Activated CD8-positive, alpha-beta T cell treated with anti-CD3 and anti-CD28 coated beads for 36 hours (primary cell): ENCODE measurements at regions not wholly inside any gene's neighbourhood (a gene's known extent, or its start where the extent isn't known, plus 50 kb on each side); places are given as distances from the start of the nearest gene placed in this dataset.

ENCODE experiments used
- ATAC-seq: fragments of 200-7000 bp; cut with Tn5 transposase; one replicate; pipeline ENCODE4 v1.10.0; 2021; ENCODE audit warnings: mild to moderate bottlenecking, moderate library complexity
- CTCF ChIA-PET: fragments of 350-600 bp; sonication (Branson Sonifier 250); formaldehyde crosslinking; loops from one replicate; lab custom pipeline; 2021; ENCODE audit warnings: antibody characterized with exemption; lab: Charles Lee
- POLR2A ChIA-PET: fragments of 350-600 bp; sonication (Branson Sonifier 250); formaldehyde crosslinking; loops from one replicate; lab custom pipeline; 2021; ENCODE audit warnings: antibody characterized with exemption; lab: Charles Lee
- DNase-seq: peaks from one replicate; pipeline ENCODE4 v3.0.0-alpha.2; 2020
- H3K27ac Mint-ChIP-seq: one replicate; pipeline ENCODE4 v1.8.0; 2021; ENCODE audit warnings: mild to moderate bottlenecking, mixed read lengths
- H3K27me3 Mint-ChIP-seq: one replicate; pipeline ENCODE4 v1.8.0; 2021; ENCODE audit warnings: mixed read lengths
- H3K36me3 Mint-ChIP-seq: one replicate; pipeline ENCODE4 v1.8.0; 2021; ENCODE audit warnings: low read depth, mixed read lengths
- H3K4me1 Mint-ChIP-seq: one replicate; pipeline ENCODE4 v1.8.0; 2021; ENCODE audit warnings: low read depth, mixed read lengths
- H3K4me3 Mint-ChIP-seq: one replicate; pipeline ENCODE4 v1.8.0; 2021; ENCODE audit warnings: mild to moderate bottlenecking, moderate library complexity, mixed read lengths
- H3K9me3 Mint-ChIP-seq: one replicate; pipeline ENCODE4 v1.8.0; 2021; ENCODE audit warnings: mixed read lengths
- CTCF ChIP-seq: fragments of 200-600 bp; IDR thresholded peaks from one replicate; pipeline ENCODE4 v1.8.0; 2022; ENCODE audit warnings: antibody characterized with exemption, mild to moderate bottlenecking
- intact Hi-C: fragments of 100-400 bp; cut with micrococcal nuclease; formaldehyde crosslinking; loops from one replicate; pipeline ENCODE4 v1.10.0; 2022

- CTCF ChIA-PET: no interaction called here
- no peaks in the 10 kb centered on the region for H3K9me3 Mint-ChIP-seq
These were observed 338.8 kb downstream of the CYRIA start for GRCh38 chr2:16326711-16327300.

GRCh38 chr2:16325976-16326510 is 339.6 kb downstream of the CYRIA start:
- no peaks in the 10 kb centered on the region for H3K36me3 Mint-ChIP-seq
- H3K27ac Mint-ChIP-seq: no peak overlapping the region
- ATAC-seq: no peak
- H3K4me3 Mint-ChIP-seq: no peak overlapping the region
- no peaks in the 10 kb centered on the region for H3K9me3 Mint-ChIP-seq
- CTCF ChIA-PET: no interaction called here
- no peaks in the 10 kb centered on the region for H3K4me1 Mint-ChIP-seq
- TF ChIP-seq CTCF: no peak
- intact Hi-C loops: no loop called here
- no peaks in the 10 kb centered on the region for H3K27me3 Mint-ChIP-seq
- no peak for DNase-seq
- POLR2A ChIA-PET: interaction anchor here (0.6 kb wide), 1 partner anchor 63 kb away, joined by 3 read pairs; no protein-coding TSS in a partner anchor

More at GRCh38 chr2:16326711-16327300, 338.8 kb downstream of the CYRIA start:
- intact Hi-C loops: no loop called here
- POLR2A ChIA-PET: no interaction called here
- no peak overlapping the region for H3K4me3 Mint-ChIP-seq
- no peak for TF ChIP-seq CTCF
- no peak overlapping the region for H3K27ac Mint-ChIP-seq
- H3K27me3 Mint-ChIP-seq: no peaks in the 10 kb centered on the region
- DNase-seq (no peak), ATAC-seq (no peak)
- H3K36me3 Mint-ChIP-seq: no peaks in the 10 kb centered on the region
- H3K4me1 Mint-ChIP-seq: no peaks in the 10 kb centered on the region

DNA sequence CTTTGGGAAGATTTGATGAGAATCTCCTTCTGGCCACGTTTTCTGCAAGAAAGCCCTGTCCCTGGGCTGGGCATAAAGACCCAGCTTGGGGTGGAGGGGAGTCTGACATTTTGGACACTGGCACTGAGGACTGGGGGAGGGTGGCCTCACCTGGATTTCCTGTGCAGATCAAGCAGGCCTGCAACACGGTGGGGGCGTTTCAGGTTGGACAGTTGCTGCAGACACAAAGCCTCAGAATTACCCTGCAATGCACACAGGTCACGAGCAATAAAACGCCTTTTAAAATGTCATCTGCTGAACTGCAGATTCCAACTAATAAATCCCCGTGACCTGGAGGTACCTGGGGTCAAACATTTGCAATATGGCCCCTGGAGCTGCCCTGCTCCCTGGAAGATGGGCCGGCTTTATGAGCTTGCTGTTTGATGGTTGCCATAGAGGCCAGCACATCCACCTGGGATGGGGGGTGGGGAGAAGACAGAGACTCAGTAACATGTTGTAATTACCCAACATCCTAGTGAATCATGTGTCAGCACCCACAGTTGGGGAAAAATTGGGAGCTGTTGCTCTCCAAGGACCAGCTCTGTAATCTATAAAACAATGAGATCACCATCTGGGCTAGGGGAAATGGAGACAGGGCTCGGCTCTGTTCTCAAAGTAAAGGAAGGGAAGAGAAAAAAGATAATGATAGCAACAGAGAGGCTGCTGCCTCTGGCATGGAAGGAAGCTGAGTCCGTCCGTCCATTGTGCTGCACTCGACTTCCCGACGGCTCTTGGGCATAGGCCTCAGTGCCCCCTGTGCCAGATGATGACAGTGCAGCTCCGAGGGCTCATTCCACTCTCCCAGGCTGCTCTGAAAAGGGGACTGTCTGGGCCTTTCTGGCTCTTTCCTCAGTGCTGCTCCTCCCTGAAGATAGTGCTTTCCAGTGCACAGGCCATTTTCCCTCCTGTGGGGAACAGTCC is 340.3 kb downstream of the CYRIA start:
- no peak for DNase-seq
- CTCF ChIA-PET: no interaction called here
- Mint-ChIP-seq H3K27ac (no peak overlapping the region), H3K4me1 (no peaks in the 10 kb centered on the region), H3K27me3 (no peaks in the 10 kb centered on the region), H3K4me3 (no peak overlapping the region), H3K9me3 (no peaks in the 10 kb centered on the region), H3K36me3 (no peaks in the 10 kb centered on the region)
- intact Hi-C loops: no loop called here
- no peak for ATAC-seq
- POLR2A ChIA-PET: interaction anchor here (0.6 kb wide), 1 partner anchor 64 kb away, joined by 3 read pairs; no protein-coding TSS in a partner anchor
- TF ChIP-seq CTCF: no peak

DNA sequence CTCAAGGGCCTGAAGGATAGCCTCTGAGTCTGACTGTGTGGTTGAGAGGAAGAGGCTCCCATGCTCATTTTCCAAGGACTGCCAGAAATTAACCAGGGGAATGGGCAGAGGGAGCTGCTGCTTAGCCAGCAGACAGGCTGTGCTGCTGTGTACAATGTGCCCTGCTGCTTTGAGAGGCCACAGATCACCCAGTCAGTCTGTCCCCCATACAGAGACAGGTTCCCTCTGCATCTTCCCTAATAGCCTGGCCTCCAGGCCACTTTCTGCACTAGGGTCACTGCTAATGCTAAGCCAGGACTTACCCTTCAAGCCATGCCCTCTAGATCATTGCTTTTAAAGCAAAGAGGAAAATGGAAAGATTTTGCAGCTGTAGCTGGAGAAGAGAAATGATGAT is 341.1 kb downstream of the CYRIA start:
- DNase-seq (no peak), ATAC-seq (no peak)
- CTCF ChIA-PET: no interaction called here
- POLR2A ChIA-PET: no interaction called here
- no peaks in the 10 kb centered on the region for H3K36me3 Mint-ChIP-seq
- H3K27me3 Mint-ChIP-seq: no peaks in the 10 kb centered on the region
- no peaks in the 10 kb centered on the region for H3K9me3 Mint-ChIP-seq
- no peak overlapping the region for H3K27ac Mint-ChIP-seq
- H3K4me1 Mint-ChIP-seq: no peaks in the 10 kb centered on the region
- H3K4me3 Mint-ChIP-seq: no peak overlapping the region
- no peak for TF ChIP-seq CTCF
- intact Hi-C loops: no loop called here
